AG09309 (cell line): ENCODE measurements at regions not wholly inside any gene's neighbourhood (a gene's known extent, or its start where the extent isn't known, plus 50 kb on each side); places are given as distances from the start of the nearest gene placed in this dataset.

Experiments
- DNase-seq: peaks from one replicate; pipeline ENCODE4 v3.0.0-alpha.2; 2010; ENCODE audit warnings: low read depth
- H3K4me3 ChIP-seq: 2 replicates; pipeline ENCODE4 v1.5.1; 2011; ENCODE audit warnings: mild to moderate bottlenecking, low read depth, low read length, moderate library complexity; ENCODE audit not compliant: control insufficient read depth
- CTCF ChIP-seq: IDR thresholded peaks from 2 replicates; pipeline ENCODE4 v1.5.1; 2011; ENCODE audit warnings: mild to moderate bottlenecking, low read depth, low read length, inconsistent platforms; ENCODE audit not compliant: insufficient read depth, control insufficient read depth; ENCODE audit errors: missing control alignments

GRCh38 chr20:9981829-9982228, 53.0 kb upstream of the ANKEF1 start:
- TF ChIP-seq CTCF = no peak
- no peak overlapping the region for H3K4me3 ChIP-seq
- DNase-seq = no peak

- DNase-seq = peak; percentile 82
- peak; percentile 77 for TF ChIP-seq CTCF
- H3K4me3 ChIP-seq = no peak overlapping the region
These were observed 56.3 kb upstream of the ANKEF1 start for GRCh38 chr20:9978397-9979004.

GRCh38 chr20:9977629-9978028, 57.2 kb upstream of the ANKEF1 start:
- TF ChIP-seq CTCF = no peak
- no peak for DNase-seq
- H3K4me3 ChIP-seq = no peak overlapping the region

GRCh38 chr20:9974324-9974723, 60.5 kb upstream of the ANKEF1 start:
- DNase-seq = no peak
- TF ChIP-seq CTCF = no peak
- no peak overlapping the region for H3K4me3 ChIP-seq

GRCh38 chr20:9971746-9972145, 63.0 kb upstream of the ANKEF1 start:
- no peak for DNase-seq
- no peak overlapping the region for H3K4me3 ChIP-seq
- no peak for TF ChIP-seq CTCF

- DNase-seq = no peak
- no peak overlapping the region for H3K4me3 ChIP-seq
- no peak for TF ChIP-seq CTCF
These were observed 65.2 kb upstream of the ANKEF1 start for GRCh38 chr20:9969626-9970025.

GRCh38 chr20:9968015-9968414, 66.8 kb upstream of the ANKEF1 start:
- H3K4me3 ChIP-seq = no peak overlapping the region
- no peak for DNase-seq
- TF ChIP-seq CTCF = no peak
